Stimulated activated CD4-positive, alpha-beta T cell treated with anti-CD3 and anti-CD28 coated beads, TNF-alpha, amount 100 ng/mL, for 1 hour (primary cell): ENCODE measurements at regions not wholly inside any gene's neighbourhood (a gene's known extent, or its start where the extent isn't known, plus 50 kb on each side); places are given as distances from the start of the nearest gene placed in this dataset.

ENCODE experiments used
- DNase-seq, 3 donors: peaks; one replicate each; pipeline ENCODE4 v3.0.0-alpha.2; 2020; ENCODE audit warnings: low read depth in 3 of 3, low spot score in 1 of 3

GRCh38 chr2:122908159-122908558 lies 1116.9 kb upstream of the CNTNAP5 start:
- no peak for DNase-seq

- no peak for DNase-seq
These were observed 1097.9 kb upstream of the CNTNAP5 start for GRCh38 chr2:122927197-122927596.

- no peak for DNase-seq
These were observed 1097.2 kb upstream of the CNTNAP5 start for GRCh38 chr2:122927710-122928557.

GRCh38 chr2:122929347-122929746 lies 1095.7 kb upstream of the CNTNAP5 start:
- DNase-seq, result no peak

- DNase-seq, result no peak
These were observed 1089.6 kb upstream of the CNTNAP5 start for GRCh38 chr2:122935506-122935905.

GRCh38 chr2:122939796-122940195 lies 1085.3 kb upstream of the CNTNAP5 start:
- DNase-seq, result no peak

GRCh38 chr2:122949523-122949922 lies 1075.6 kb upstream of the CNTNAP5 start:
- no peak for DNase-seq

- DNase-seq, result no peak
These were observed 1069.3 kb upstream of the CNTNAP5 start for GRCh38 chr2:122955776-122956175.

- no peak for DNase-seq
These were observed 1064.1 kb upstream of the CNTNAP5 start for GRCh38 chr2:122960759-122961641.

- DNase-seq, result no peak
These were observed 1058.6 kb upstream of the CNTNAP5 start for GRCh38 chr2:122966461-122966860.

GRCh38 chr2:122977580-122977979 lies 1047.5 kb upstream of the CNTNAP5 start:
- no peak for DNase-seq

GRCh38 chr2:122980671-122981070 lies 1044.4 kb upstream of the CNTNAP5 start:
- DNase-seq, result no peak

GRCh38 chr2:122982936-122983335 lies 1042.2 kb upstream of the CNTNAP5 start:
- DNase-seq, result no peak

- DNase-seq, result no peak
These were observed 1036.5 kb upstream of the CNTNAP5 start for GRCh38 chr2:122988395-122989221.

GRCh38 chr2:122993592-122993991 lies 1031.5 kb upstream of the CNTNAP5 start:
- no peak for DNase-seq

- no peak for DNase-seq
These were observed 1025.8 kb upstream of the CNTNAP5 start for GRCh38 chr2:122999258-122999657.

- no peak for DNase-seq
These were observed 1025.3 kb upstream of the CNTNAP5 start for GRCh38 chr2:122999821-123000220.

GRCh38 chr2:123002660-123003248 lies 1022.3 kb upstream of the CNTNAP5 start:
- DNase-seq, result no peak

GRCh38 chr2:123015186-123015585 lies 1009.9 kb upstream of the CNTNAP5 start:
- no peak for DNase-seq

- no peak for DNase-seq
These were observed 989.5 kb upstream of the CNTNAP5 start for GRCh38 chr2:123035541-123035940.

GRCh38 chr2:123036300-123036699 lies 988.8 kb upstream of the CNTNAP5 start:
- no peak for DNase-seq
